ENCODE measurements at regions not wholly inside any gene's neighbourhood (a gene's known extent, or its start where the extent isn't known, plus 50 kb on each side); places are given as distances from the start of the nearest gene placed in this dataset.

- no peak for DNase-seq (ENCODE audit: low spot score)
Observed at GRCh38 chr15:77733579-77734300, 101.0 kb upstream of the LINGO1 start.

GRCh38 chr15:77732514-77733335 lies 100.0 kb upstream of the LINGO1 start:
- no peak for DNase-seq (ENCODE audit: low spot score)

GRCh38 chr15:77731945-77732344 lies 99.2 kb upstream of the LINGO1 start:
- DNase-seq (ENCODE audit: low spot score): no peak

- DNase-seq (ENCODE audit: low spot score): no peak
Observed at GRCh38 chr15:77731067-77731466, 98.4 kb upstream of the LINGO1 start.

GRCh38 chr15:77727635-77728304 lies 95.1 kb upstream of the LINGO1 start:
- DNase-seq (ENCODE audit: low spot score): no peak

- DNase-seq (ENCODE audit: low spot score): no peak
Observed at GRCh38 chr15:77724715-77725114, 92.0 kb upstream of the LINGO1 start.

- DNase-seq (ENCODE audit: low spot score): no peak
Observed at GRCh38 chr15:77723756-77724155, 91.0 kb upstream of the LINGO1 start.

GRCh38 chr15:77722759-77723460 lies 90.2 kb upstream of the LINGO1 start:
- no peak for DNase-seq (ENCODE audit: low spot score)

GRCh38 chr15:77721963-77722362 lies 89.3 kb upstream of the LINGO1 start:
- DNase-seq (ENCODE audit: low spot score): no peak

- no peak for DNase-seq (ENCODE audit: low spot score)
Observed at GRCh38 chr15:77720655-77721054, 87.9 kb upstream of the LINGO1 start.

GRCh38 chr15:77720173-77720572 lies 87.5 kb upstream of the LINGO1 start:
- no peak for DNase-seq (ENCODE audit: low spot score)

GRCh38 chr15:77719450-77719849 lies 86.7 kb upstream of the LINGO1 start:
- DNase-seq (ENCODE audit: low spot score): no peak

GRCh38 chr15:77717333-77717990 lies 84.8 kb upstream of the LINGO1 start:
- no peak for DNase-seq (ENCODE audit: low spot score)

- DNase-seq (ENCODE audit: low spot score): no peak
Observed at GRCh38 chr15:77716632-77717332, 84.1 kb upstream of the LINGO1 start.

- DNase-seq (ENCODE audit: low spot score): no peak
Observed at GRCh38 chr15:77715860-77716259, 83.1 kb upstream of the LINGO1 start.

- no peak for DNase-seq (ENCODE audit: low spot score)
Observed at GRCh38 chr15:77715051-77715450, 82.3 kb upstream of the LINGO1 start.

GRCh38 chr15:77714555-77714954 lies 81.8 kb upstream of the LINGO1 start:
- DNase-seq (ENCODE audit: low spot score): no peak

GRCh38 chr15:77714023-77714422 lies 81.3 kb upstream of the LINGO1 start:
- no peak for DNase-seq (ENCODE audit: low spot score)

GRCh38 chr15:77713281-77713680 lies 80.6 kb upstream of the LINGO1 start:
- no peak for DNase-seq (ENCODE audit: low spot score)

- DNase-seq (ENCODE audit: low spot score): no peak
Observed at GRCh38 chr15:77712438-77712837, 79.7 kb upstream of the LINGO1 start.

- no peak for DNase-seq (ENCODE audit: low spot score)
Observed at GRCh38 chr15:77710637-77711036, 77.9 kb upstream of the LINGO1 start.

Data from kidney capillary endothelial cell (primary cell).